Stimulated activated CD4-positive, alpha-beta T cell treated with anti-CD3 and anti-CD28 coated beads, Interleukin-15, amount 100 ng/mL, for 48 hours (primary cell): ENCODE measurements at regions not wholly inside any gene's neighbourhood (a gene's known extent, or its start where the extent isn't known, plus 50 kb on each side); places are given as distances from the start of the nearest gene placed in this dataset.
"Not testable (repeated sequence)": the region's sequence is repeated elsewhere in the genome, so short reads cannot be mapped to it uniquely, and the experiment has no call there.

Experiments
- DNase-seq, 2 donors: peaks; one replicate each; pipeline ENCODE4 v3.0.0-alpha.2; 2020; ENCODE audit warnings: low read depth in 2 of 2

DNA sequence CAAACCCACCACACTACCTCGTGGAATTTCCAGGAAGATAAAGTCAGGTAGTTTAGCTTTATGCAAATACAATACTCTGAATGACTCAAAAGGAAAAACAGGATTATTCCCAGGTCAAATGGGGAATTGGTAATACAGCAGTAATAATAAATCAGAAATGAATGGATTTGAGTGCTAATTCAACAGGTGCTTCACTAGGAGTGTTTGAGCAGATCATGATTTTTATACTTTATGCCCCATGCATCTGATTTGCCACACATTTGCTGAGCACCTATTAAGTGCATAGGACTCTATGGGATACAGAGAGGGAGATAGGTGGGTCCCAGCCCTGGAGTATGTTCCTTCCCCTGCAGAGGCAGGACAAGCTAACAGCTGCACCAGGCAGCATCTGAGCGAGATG, 381.4 kb upstream of the PODXL start:
- no peak for DNase-seq

DNA sequence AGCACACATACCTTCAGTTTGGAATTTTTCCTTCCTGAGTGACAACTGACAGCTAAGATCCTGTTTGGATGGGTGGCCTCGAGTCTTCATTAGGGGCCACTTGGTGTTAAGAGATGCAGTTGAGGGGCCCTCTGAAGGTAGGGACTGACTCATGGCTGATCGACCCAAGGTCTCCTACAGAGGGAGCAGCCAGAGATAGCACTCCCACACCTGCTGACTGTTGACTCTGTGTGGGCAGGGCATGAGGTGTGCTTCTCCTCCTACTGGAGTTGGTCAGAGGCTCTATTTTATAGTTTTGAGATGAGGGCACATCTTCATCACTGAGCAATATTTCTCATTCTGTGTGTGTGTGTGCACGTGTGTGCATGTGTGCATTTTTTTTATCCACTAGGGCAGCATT, 378.8 kb upstream of the PODXL start:
- DNase-seq: no peak

DNA sequence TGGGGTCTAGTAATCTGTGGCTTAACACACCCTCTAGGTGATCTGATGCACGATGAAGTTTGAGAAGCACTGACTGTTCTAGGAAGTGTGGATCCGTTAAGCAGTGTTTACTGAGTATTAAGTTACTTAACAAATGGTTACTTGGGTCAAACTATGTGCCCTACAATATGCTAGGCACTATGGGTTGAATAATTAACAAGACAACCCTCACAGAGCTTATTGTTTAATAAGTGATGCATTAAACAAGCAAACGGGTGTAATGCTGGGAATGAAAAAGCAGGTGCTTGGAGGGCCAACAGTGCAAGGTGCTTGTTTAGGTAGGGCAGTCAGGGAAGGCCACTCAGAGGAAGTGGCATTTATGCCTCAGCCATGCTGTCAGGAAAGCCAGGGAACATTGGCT, 378.0 kb upstream of the PODXL start:
- no peak for DNase-seq

DNA sequence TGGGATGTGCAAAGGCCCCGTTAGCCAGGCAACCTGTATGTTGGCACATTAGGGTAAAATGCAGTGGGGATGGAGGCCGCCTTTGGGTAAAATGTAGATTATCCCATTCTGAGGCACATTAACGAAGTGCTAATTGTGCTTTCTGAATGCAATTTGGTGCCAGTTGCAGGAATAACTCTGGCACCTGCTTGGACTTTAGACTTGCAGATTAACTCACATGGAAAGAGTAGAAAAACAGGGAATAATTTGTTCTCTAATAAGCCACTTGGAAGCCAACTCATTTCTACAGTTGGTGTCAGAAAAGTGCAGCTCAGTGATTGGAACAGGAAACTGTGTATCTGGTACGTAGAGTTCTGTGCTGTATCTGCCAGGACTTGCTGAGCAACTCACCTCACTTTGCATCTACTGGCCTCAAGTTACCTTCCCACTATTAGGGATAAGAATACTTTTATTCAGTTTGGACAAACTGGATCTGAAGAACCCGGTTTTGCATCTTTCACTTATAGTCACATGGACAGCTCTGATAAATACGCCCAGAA, 377.4 kb upstream of the PODXL start:
- DNase-seq: no peak

DNA sequence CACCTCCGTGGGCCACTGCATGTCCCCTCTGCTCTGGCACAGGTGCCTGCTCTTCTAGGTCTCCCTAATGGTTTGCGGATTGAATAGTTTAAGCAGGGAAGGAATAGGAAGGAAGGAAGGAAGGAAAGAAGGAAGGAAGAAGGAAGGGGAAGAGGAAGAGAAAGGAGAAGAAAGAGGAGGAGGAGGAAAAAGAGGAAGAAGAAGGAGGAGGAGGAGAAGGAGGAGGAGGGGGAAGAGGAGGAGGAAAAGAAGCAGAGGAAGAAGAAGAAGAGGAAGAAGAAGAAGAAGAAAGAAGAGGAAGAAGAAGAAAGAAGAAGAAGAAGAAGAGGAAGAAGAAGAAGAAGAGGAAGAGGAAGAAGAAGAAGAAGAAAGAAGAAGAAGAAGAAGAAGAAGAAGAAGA, 376.8 kb upstream of the PODXL start:
- not testable (repeated sequence) for DNase-seq

DNA sequence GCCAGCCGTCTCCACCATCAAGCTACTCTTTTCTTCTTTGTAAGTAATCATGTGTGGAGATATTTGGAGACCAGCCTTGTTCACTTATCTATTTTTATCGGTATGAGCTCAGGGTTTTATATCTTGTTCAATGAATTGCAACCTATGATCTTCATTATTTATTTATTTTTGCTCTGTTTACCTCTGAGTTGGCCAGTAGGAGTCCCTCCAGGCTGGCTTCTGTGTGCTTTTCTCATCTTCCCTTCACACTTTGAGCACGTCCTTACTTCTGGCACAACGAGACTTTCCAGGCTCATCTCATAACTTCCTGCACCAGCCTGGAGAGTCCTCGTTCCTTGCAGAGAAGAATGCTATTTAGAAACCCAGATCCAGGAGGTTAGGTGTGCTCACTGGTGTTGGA, 375.8 kb upstream of the PODXL start:
- no peak for DNase-seq

DNA sequence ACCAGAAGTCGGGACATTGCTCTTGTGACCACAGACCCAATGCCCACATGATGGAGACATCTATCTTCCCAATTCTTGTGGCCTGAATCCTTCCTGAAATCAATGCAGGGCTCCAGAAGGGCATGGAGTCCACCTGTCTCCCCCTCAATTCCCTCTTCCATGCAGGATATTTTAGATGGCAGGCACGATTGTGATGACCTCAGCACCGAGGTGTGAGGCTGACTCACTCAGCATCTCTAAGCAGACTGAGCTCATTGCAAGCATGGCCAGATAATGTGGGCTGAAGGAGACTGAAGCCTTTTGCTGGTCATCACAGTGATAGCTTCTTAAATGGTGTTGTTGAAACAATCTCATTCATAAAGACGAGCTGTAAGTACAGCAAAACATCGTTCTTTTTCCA, 374.9 kb upstream of the PODXL start:
- no peak for DNase-seq

DNA sequence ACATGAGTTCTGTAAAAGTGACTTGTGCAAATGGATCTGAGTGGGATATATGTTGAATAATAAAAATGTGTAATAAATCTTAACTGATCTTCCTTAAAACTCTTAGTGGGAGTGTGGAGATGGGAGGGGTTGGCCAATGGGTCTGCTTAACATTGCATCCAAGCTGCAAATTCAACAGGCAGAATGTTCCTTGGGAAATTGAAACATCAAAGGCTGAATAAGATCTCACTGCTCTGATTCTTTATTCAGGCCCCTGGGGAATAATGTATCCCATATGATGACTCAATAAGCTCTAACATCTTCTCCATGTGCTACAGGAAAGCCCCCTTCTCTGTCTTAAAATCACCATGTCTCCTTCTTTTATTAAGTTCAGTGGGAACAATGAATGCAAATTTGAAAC, 373.2 kb upstream of the PODXL start:
- no peak for DNase-seq

DNA sequence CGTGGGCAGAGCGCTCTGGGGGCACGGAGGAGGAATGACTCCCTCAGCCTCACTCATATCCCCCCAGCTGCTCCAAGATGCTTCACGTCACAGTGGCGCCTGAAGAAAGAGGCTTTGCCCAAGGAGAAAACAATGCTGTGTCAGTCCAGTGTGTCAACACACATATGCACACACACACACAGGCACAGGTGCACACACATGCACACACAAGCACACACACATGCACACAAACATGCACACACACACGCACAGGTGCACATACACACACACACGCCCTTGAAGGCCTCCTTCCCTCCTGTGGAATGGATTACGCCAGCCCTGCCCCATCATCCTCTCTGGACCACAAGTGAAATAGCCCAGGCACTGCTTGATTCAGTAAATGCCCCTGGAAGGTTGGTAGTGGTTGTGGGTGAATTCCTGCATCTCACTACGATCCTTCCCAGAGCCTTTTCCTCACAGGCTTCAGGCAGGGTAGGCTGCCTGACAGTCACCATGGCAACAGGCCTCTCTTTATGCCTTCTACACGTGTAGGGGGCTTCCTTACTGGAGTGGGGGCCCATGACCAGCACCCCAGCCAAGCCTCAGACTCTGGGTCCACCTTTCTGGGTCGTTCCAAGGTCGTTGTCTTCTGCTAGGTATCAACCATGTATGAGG, 371.5 kb upstream of the PODXL start:
- DNase-seq: no peak

DNA sequence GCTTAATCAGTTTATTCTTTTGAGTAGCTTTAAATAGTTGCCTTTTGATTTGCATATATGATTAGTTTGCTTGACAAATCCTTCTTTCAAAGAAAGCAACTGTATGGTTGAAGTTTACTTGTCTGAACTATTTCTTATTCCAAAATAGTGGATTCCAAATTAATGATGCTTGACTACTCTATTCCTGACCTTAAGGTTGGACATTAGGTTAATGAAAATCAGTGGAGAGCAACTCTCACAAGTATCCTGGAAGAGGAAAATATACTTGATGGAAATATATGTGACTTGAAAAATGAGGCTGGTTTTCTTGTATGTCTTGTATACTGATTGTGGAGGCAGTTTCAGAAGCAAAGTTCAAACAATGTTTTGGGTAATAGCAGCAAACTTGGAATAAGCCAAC, 369.2 kb upstream of the PODXL start:
- DNase-seq: no peak

DNA sequence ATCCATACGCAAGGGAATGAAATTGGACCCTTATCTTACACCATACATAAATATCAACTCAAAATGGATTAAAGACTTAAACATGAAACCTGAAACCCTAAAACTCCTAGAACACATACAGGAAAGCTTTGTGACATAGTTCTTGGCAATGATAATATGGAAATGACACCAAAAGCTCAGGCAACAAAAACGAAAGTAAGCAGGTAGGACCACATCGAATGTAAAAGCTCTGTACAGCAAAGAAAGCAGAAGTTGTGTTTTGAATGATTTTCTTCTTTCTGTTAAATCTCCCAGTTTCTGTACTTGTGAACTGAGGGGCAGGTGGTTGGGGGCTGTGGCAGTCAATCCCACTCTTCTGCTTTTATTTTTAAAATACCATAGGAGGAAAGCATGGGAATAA, 368.4 kb upstream of the PODXL start:
- DNase-seq: no peak

DNA sequence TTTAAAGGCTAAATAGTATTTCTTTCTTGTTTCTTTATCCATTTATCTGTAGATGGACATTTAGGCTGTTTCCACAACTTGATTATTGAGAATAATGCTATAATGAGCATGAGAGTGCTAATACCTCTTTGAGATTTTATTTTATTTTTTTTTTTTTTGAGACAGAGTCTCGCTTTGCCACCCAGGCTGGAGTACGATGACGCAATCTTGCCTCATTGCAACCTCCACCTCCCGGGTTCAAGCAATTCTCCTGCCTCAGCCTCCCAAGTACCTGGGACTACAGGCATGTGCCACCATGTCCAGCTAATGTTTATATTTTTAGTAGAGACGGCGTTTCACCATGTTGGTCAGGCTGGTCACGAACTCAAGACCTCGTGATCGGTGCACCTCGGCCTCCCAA, 366.5 kb upstream of the PODXL start:
- DNase-seq: not testable (repeated sequence)

DNA sequence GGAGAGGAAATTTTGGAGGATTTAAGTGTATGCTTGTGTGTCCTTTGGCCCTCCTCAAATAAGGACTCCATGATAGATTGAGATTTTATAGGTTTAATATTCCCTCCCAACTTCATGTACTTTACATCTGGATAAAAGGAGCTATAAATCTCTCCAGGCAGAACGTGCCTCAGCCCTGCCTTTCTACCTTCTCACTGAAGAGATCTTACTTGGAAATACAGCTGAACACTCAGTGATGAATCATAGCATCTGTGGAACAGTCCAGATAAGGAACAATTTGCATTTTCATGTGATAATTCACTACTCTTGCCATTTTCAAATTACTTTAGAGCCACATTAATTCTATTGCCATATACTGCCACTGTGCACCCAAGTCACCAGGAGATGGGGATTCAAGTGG, 364.6 kb upstream of the PODXL start:
- no peak for DNase-seq

DNA sequence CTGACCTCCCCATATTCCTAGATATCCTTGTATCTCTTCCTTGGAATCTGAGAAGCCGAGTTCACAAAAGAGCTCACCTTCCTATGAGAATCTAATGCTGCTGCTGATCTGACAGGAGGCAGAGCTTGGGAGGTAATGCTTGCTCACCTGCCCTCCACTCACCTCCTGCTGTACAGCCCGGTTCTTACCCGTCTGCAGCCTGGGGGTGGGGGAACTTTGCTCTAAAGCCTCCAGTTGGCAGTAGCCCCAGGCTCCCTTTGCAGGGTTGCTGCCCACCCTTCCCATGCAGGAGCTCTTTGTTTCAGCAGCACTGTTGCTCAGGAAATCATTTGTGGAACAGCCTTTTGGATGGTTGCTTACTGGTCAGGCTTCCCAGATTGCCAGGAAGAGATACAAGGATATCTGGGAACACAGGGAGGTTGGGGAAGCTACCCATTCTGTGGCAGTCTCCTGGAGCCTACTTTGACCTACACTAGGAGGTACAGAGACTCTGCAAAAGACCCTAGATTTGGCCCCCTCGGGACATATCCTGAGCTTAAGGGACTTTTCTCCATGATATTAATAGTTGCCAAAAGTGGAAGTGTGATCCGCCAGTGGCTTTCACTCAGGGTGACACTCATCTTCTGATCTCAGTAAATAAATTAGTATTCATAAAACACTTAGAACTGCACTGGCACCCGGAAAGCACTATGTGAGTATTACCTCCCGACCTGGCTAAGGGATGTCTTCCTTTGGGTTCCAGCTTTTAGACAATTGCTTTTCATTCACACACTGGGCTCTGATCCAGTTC, 363.7 kb upstream of the PODXL start:
- DNase-seq: no peak

DNA sequence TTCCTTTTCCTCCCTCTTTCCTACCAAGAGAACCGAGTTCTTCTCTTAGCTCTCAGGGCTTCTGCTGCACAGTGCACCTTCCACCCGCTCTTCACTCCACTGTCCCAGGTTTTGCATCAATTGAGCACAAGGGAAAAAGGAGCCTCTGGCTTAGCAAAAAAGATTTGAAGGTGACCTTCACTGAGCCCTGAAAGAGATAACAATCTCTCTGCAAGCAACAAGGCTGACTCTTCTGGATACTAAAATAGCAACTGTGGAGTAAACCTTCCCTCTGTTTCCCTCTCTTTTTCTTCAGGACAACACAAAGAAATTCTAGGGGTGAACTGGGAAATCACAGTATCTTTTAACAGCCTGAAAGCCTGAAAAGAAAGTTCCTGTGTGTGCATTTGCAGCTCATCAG, 354.7 kb upstream of the PODXL start:
- DNase-seq: no peak

DNA sequence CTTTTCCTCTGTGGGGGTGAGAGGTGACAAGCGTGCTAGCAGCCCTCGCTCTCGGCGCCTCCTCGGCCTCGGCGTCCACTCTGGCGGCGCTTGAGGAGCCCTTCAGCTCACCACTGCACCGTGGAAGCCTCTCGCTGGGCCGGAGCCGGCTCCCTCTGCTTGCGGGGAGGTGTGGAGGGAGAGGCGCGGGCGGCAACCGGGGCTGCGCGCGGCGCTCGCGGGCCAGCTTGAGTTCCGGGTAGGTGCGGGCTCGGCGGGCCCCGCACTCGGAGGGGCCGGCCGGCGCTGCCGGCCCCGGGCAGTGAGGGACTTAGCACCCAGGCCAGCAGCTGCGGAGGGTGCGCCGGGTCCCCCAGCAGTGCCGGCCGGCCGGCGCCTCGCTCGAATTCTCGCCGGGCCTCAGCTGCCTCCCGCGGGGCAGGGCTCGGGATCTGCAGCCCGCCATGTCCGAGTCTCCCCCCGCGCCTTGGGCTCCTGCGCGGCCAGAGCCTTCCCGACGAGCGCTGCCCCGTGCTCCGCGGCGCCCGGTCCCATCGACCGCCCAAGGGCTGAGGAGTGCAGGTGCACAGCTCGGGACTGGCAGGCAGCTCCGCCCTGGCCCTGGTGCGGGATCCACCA, 352.8 kb upstream of the PODXL start:
- no peak for DNase-seq

DNA sequence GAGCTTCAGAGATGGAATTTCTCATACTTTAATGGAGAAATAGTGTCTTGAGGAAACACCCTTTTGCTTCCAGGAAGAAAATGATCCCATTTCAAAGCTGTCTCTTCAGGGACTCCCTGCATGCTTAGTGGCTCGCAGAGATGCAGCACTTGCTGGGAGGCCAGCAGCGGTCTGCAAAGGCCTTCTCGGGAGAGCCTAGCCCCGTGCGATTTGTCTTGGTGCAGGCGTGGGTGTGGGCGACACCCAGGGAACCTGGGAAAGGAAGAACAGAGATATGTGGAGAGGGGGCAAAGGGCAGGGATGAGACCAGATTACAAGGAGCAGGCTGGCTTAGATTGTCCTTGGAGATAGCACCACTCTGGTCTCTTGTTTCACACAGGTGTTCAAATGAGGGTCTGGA, 352.3 kb upstream of the PODXL start:
- no peak for DNase-seq

DNA sequence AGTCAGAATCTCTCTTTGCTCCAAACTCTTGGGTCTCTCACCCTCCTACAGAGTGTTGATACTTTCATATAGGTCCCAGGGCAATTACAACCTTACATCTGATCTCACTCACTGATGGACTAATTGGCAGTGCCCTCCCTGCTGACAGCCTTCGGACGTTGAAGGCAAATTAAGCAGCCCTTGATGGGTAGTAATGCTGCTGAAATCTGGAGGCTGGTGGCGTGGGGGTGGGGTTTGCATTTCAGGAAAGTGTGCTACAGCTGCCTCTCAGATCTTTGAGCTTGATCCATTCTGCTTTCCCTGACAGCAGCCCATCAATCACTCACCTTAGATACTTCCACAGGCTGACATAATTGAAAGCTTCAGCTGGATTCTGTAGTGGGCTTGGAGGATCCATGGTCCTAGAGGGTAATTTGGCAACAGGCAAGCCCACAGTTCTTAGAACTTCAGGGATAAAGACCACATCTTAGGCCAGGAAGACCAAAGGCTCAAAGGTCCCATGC, 349.1 kb upstream of the PODXL start:
- no peak for DNase-seq

DNA sequence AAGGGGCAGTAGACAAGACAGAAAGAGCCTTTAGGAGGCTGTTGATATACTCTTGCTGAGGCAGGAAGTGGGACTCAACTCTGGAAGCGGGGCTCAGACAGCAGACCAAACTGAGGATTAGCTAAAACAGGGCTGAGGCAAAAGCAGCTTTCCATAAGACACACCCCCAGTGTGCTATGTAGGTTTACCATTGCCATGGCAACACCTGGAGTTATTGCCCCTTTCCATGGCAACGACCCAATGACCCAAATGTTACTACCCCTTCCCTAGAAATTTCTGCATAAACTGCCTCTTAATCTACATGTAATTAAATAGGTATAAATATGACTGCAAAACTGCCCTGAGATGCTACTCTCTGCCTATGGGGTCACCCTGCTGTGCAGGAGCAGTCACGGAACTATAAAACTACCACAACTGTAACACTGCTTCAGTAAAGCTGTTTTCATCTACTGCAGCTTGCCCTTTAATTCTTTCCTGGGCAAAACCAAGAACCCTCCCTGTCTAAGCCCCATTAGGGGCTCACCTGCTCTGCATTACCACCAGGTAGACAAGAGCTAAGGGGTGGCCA, 348.4 kb upstream of the PODXL start:
- no peak for DNase-seq

DNA sequence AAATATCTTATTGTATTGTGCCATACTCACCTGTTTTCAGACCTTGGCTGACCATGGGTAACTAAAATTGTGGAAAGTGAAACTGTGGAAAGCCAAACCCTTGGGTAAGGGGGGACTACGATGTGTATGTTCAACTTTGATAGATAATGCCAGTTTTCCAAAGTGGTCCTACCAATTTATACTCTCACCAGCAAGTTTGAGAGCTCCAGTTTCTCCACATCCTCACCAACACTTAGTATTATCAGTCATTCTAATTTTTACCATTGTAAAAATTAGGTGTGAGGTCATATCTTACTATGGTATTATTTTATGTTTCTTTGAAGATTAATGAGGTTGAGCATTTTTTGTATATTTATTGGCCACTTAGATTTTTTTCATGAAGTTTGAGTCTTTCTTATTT, 346.9 kb upstream of the PODXL start:
- no peak for DNase-seq

DNA sequence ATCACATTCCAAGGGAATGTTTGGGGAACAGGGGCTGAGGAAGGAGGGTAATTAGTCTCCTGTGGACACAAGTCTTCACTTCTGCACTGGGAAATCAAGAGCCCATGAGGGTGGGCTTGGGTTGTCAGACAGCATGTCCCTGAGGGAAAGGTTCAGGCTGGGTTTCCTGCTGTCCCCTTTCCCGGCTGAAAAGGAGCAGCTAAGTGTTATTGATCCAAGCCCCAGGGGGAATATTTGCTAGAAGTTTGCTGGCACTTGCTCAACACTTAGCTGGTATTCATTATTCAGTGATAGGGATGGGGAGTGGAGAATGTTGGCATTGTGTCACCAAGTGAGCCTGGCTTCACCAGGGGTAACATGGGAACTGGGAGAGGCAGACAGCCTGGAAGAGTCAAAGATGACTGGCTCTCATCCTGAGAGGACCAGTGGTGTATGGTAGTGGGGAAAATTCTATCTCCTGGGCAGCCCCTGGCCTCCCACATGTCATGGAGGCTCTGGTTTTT, 344.4 kb upstream of the PODXL start:
- DNase-seq: no peak
